ENCODE measurements at regions not wholly inside any gene's neighbourhood (a gene's known extent, or its start where the extent isn't known, plus 50 kb on each side); places are given as distances from the start of the nearest gene placed in this dataset.

DNA sequence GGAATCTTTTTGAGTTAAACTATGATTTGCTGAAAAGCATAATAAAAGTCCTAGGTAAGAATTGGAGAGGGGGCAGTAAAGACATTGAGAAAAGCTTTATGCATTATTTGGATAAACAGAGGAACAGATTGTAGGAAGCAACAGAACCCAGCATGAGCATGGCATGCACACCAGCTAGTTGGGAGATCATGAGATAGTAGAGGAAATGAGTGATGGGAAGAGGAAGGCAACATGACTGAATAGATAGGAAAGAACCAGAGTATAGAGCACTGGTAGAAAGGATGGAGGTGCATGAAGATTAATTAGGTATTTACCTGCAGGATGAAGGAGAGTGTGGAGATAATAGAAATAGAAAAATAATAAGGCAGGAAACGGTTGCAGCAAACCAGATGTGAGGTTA is 248.5 kb upstream of the LMO3 start:
- no peak for TF ChIP-seq EP300 (conservative IDR thresholded peaks at IDR 0.05; ENCODE audit: poor library complexity, severe bottlenecking)
- no peak for TF ChIP-seq EZH2 (IDR thresholded peaks at IDR 0.05; ENCODE audit: borderline replicate concordance, insufficient read depth, low read length, poor library complexity, severe bottlenecking)
- TF ChIP-seq POLR2AphosphoS5 (IDR thresholded peaks at IDR 0.05) = no peak
- TF ChIP-seq, protein P1, sequence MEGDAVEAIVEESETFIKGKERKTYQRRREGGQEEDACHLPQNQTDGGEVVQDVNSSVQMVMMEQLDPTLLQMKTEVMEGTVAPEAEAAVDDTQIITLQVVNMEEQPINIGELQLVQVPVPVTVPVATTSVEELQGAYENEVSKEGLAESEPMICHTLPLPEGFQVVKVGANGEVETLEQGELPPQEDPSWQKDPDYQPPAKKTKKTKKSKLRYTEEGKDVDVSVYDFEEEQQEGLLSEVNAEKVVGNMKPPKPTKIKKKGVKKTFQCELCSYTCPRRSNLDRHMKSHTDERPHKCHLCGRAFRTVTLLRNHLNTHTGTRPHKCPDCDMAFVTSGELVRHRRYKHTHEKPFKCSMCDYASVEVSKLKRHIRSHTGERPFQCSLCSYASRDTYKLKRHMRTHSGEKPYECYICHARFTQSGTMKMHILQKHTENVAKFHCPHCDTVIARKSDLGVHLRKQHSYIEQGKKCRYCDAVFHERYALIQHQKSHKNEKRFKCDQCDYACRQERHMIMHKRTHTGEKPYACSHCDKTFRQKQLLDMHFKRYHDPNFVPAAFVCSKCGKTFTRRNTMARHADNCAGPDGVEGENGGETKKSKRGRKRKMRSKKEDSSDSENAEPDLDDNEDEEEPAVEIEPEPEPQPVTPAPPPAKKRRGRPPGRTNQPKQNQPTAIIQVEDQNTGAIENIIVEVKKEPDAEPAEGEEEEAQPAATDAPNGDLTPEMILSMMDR (IDR thresholded peaks at IDR 0.05; ENCODE audit: poor library complexity, severe bottlenecking) = no peak
- no peak for TF ChIP-seq RAD21 (conservative IDR thresholded peaks at IDR 0.05)
- no peak for TF ChIP-seq TAF1 (IDR thresholded peaks at IDR 0.05; ENCODE audit: low read depth)
- TF ChIP-seq, protein P2, sequence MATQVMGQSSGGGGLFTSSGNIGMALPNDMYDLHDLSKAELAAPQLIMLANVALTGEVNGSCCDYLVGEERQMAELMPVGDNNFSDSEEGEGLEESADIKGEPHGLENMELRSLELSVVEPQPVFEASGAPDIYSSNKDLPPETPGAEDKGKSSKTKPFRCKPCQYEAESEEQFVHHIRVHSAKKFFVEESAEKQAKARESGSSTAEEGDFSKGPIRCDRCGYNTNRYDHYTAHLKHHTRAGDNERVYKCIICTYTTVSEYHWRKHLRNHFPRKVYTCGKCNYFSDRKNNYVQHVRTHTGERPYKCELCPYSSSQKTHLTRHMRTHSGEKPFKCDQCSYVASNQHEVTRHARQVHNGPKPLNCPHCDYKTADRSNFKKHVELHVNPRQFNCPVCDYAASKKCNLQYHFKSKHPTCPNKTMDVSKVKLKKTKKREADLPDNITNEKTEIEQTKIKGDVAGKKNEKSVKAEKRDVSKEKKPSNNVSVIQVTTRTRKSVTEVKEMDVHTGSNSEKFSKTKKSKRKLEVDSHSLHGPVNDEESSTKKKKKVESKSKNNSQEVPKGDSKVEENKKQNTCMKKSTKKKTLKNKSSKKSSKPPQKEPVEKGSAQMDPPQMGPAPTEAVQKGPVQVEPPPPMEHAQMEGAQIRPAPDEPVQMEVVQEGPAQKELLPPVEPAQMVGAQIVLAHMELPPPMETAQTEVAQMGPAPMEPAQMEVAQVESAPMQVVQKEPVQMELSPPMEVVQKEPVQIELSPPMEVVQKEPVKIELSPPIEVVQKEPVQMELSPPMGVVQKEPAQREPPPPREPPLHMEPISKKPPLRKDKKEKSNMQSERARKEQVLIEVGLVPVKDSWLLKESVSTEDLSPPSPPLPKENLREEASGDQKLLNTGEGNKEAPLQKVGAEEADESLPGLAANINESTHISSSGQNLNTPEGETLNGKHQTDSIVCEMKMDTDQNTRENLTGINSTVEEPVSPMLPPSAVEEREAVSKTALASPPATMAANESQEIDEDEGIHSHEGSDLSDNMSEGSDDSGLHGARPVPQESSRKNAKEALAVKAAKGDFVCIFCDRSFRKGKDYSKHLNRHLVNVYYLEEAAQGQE (IDR thresholded peaks at IDR 0.05; ENCODE audit: borderline replicate concordance) = no peak
- TF ChIP-seq SMC3 (conservative IDR thresholded peaks at IDR 0.05; ENCODE audit: poor library complexity) = no peak
- TF ChIP-seq MXI1 (conservative IDR thresholded peaks at IDR 0.05; ENCODE audit: poor library complexity, severe bottlenecking) = no peak

Measured in neural cell (in vitro differentiated cells).